Ishikawa (cell line): ENCODE measurements at regions not wholly inside any gene's neighbourhood (a gene's known extent, or its start where the extent isn't known, plus 50 kb on each side); places are given as distances from the start of the nearest gene placed in this dataset.

Experiments used
- EP300 ChIP-seq: IDR thresholded peaks from 2 replicates; pipeline ENCODE4 v1.6.1; 2012; ENCODE audit warnings: borderline replicate concordance
- REST ChIP-seq: IDR thresholded peaks from 2 replicates; pipeline ENCODE4 v1.6.1; 2012; ENCODE audit warnings: low read depth, mild to moderate bottlenecking

- TF ChIP-seq REST, result no peak
- TF ChIP-seq EP300, result no peak
These were observed 151.1 kb downstream of the DACT1 start for GRCh38 chr14:58788655-58789503.
